HL-60 (cell line): ENCODE measurements at regions not wholly inside any gene's neighbourhood (a gene's known extent, or its start where the extent isn't known, plus 50 kb on each side); places are given as distances from the start of the nearest gene placed in this dataset.

Experiments used
- CTCF ChIP-seq: IDR thresholded peaks from one replicate; pipeline ENCODE4 v1.5.1; 2011; ENCODE audit warnings: low read length, control low read depth, inconsistent platforms; ENCODE audit not compliant: insufficient read depth
- POLR2AphosphoS5 ChIP-seq: IDR thresholded peaks from 2 replicates; pipeline ENCODE4 v1.6.1; 2012; ENCODE audit warnings: low read depth

GRCh38 chr14:86971292-86971691 lies 1021.7 kb downstream of the GALC start:
- TF ChIP-seq CTCF (no peak), POLR2AphosphoS5 (no peak)
